Activated CD8-positive, alpha-beta T cell treated with anti-CD3 and anti-CD28 coated beads, Interleukin-2, amount 10 ng/mL, durations not matched to agents 7 days and 5 days (primary cell): ENCODE measurements at regions not wholly inside any gene's neighbourhood (a gene's known extent, or its start where the extent isn't known, plus 50 kb on each side); places are given as distances from the start of the nearest gene placed in this dataset.

ENCODE experiments used
- ATAC-seq: fragments of 150-1000 bp; cut with Tn5 transposase; one replicate; pipeline ENCODE4 v1.10.0; 2021; ENCODE audit warnings: moderate library complexity
- CTCF ChIA-PET: fragments of 350-600 bp; sonication (Branson Sonifier 250); formaldehyde crosslinking; loops from one replicate; lab custom pipeline; 2021; ENCODE audit warnings: antibody characterized with exemption; lab: Charles Lee
- POLR2A ChIA-PET: fragments of 350-600 bp; sonication (Branson Sonifier 250); formaldehyde crosslinking; loops from one replicate; lab custom pipeline; 2021; ENCODE audit warnings: antibody characterized with exemption; lab: Charles Lee
- DNase-seq: peaks from one replicate; pipeline ENCODE4 v3.0.0-alpha.2; 2020
- H3K27ac Mint-ChIP-seq: one replicate; pipeline ENCODE4 v1.8.0; 2021; ENCODE audit warnings: mild to moderate bottlenecking, mixed read lengths
- H3K27me3 Mint-ChIP-seq: one replicate; pipeline ENCODE4 v1.8.0; 2021; ENCODE audit warnings: low read depth, mixed read lengths
- H3K36me3 Mint-ChIP-seq: one replicate; pipeline ENCODE4 v1.8.0; 2021; ENCODE audit warnings: low read depth, mixed read lengths
- H3K4me1 Mint-ChIP-seq: one replicate; pipeline ENCODE4 v1.8.0; 2021; ENCODE audit warnings: low read depth, mixed read lengths
- H3K4me3 Mint-ChIP-seq: one replicate; pipeline ENCODE4 v1.8.0; 2021; ENCODE audit warnings: mild to moderate bottlenecking, mixed read lengths
- H3K9me3 Mint-ChIP-seq: one replicate; pipeline ENCODE4 v1.8.0; 2022; ENCODE audit warnings: mixed read lengths; ENCODE audit not compliant: insufficient read depth

- CTCF ChIA-PET, result interaction anchor here (0.7 to 8.9 kb wide), 14 partner anchors 8 to 676 kb away, joined by 3 to 72 read pairs (median 4); no protein-coding TSS in a partner anchor
- peaks cover 10% of the 10 kb centered on the region for H3K4me1 Mint-ChIP-seq
- POLR2A ChIA-PET, result interaction anchor here (0.6 to 1.1 kb wide), 2 partner anchors 616 to 630 kb away, joined by 3 to 5 read pairs; no protein-coding TSS in a partner anchor
Observed at GRCh38 chr14:21894003-21894897, 220.6 kb upstream of the OR4E1 start.

GRCh38 chr14:21891921-21892320 lies 218.3 kb upstream of the OR4E1 start:
- H3K27me3 Mint-ChIP-seq, result peaks cover 11% of the 10 kb centered on the region
- POLR2A ChIA-PET, result no interaction called here
- no peaks in the 10 kb centered on the region for H3K9me3 Mint-ChIP-seq
- no peaks in the 10 kb centered on the region for H3K36me3 Mint-ChIP-seq
- H3K4me1 Mint-ChIP-seq, result peaks cover 21% of the 10 kb centered on the region
- CTCF ChIA-PET, result interaction anchor here (1.0 to 8.9 kb wide), 4 partner anchors 11 to 679 kb away, joined by 3 to 72 read pairs (median 3); no protein-coding TSS in a partner anchor
- no peak overlapping the region for H3K27ac Mint-ChIP-seq
- H3K4me3 Mint-ChIP-seq, result no peak overlapping the region
- DNase-seq, result no peak
- no peak for ATAC-seq

More at GRCh38 chr14:21894003-21894897, 220.6 kb upstream of the OR4E1 start:
- peak overlapping the region; percentile 73 for H3K4me3 Mint-ChIP-seq
- peak overlapping the region; percentile 85 for H3K27ac Mint-ChIP-seq
- no peaks in the 10 kb centered on the region for H3K9me3 Mint-ChIP-seq
- peaks cover 5% of the 10 kb centered on the region for H3K27me3 Mint-ChIP-seq
- DNase-seq (peak; percentile 71), ATAC-seq (peak; percentile 95)
- H3K36me3 Mint-ChIP-seq, result no peaks in the 10 kb centered on the region

DNA sequence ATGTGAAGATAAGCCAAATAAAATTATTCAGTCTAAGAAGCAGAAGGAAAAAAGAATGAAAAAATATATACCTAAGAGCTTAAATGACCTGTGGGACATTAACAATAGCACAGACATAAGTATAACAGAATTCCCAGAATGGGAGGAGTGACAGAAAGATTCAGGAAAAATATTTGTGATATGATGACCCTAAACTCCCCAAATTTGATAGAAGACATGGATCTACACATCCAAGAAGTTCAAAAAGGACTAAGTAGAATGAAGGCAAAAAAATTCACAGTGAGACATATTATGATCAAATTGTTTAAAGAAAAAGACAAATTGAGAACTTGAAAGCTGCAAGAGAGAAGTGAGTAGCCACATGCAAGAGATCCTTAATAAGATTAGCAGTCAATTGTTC lies 211.4 kb upstream of the OR4E1 start:
- ATAC-seq, result no peak
- ChIA-PET POLR2A (no interaction called here), CTCF (interaction anchor here (0.9 kb wide), 1 partner anchor 33 kb away, joined by 3 read pairs; no protein-coding TSS in a partner anchor)
- H3K4me1 Mint-ChIP-seq, result peaks cover 11% of the 10 kb centered on the region
- peaks cover 4% of the 10 kb centered on the region for H3K9me3 Mint-ChIP-seq
- no peak overlapping the region for H3K4me3 Mint-ChIP-seq
- peaks cover 31% of the 10 kb centered on the region for H3K27me3 Mint-ChIP-seq
- no peak for DNase-seq
- peaks cover 3% of the 10 kb centered on the region for H3K36me3 Mint-ChIP-seq
- no peak overlapping the region for H3K27ac Mint-ChIP-seq

- ChIA-PET POLR2A (no interaction called here), CTCF (interaction anchor here (0.9 to 1.3 kb wide), 4 partner anchors 12 to 30 kb away, joined by 3 read pairs; no protein-coding TSS in a partner anchor)
- Mint-ChIP-seq H3K27me3 (peaks cover 24% of the 10 kb centered on the region), H3K4me3 (no peak overlapping the region), H3K27ac (no peak overlapping the region), H3K4me1 (peaks cover under 1% of the 10 kb centered on the region), H3K9me3 (peaks cover 4% of the 10 kb centered on the region), H3K36me3 (peaks cover 3% of the 10 kb centered on the region)
- no peak for ATAC-seq
- no peak for DNase-seq
Observed at GRCh38 chr14:21882226-21882625, 208.6 kb upstream of the OR4E1 start.

- ChIA-PET CTCF (interaction anchor here (1.0 to 1.3 kb wide), 2 partner anchors 12 to 33 kb away, joined by 3 read pairs; no protein-coding TSS in a partner anchor), POLR2A (no interaction called here)
- DNase-seq, result no peak
- H3K27me3 Mint-ChIP-seq, result peaks cover 27% of the 10 kb centered on the region
- H3K4me1 Mint-ChIP-seq, result no peaks in the 10 kb centered on the region
- no peak for ATAC-seq
- H3K27ac Mint-ChIP-seq, result no peak overlapping the region
- H3K4me3 Mint-ChIP-seq, result no peak overlapping the region
- H3K9me3 Mint-ChIP-seq, result peaks cover 4% of the 10 kb centered on the region
- peaks cover 3% of the 10 kb centered on the region for H3K36me3 Mint-ChIP-seq
Observed at GRCh38 chr14:21880918-21881317, 207.3 kb upstream of the OR4E1 start.

DNA sequence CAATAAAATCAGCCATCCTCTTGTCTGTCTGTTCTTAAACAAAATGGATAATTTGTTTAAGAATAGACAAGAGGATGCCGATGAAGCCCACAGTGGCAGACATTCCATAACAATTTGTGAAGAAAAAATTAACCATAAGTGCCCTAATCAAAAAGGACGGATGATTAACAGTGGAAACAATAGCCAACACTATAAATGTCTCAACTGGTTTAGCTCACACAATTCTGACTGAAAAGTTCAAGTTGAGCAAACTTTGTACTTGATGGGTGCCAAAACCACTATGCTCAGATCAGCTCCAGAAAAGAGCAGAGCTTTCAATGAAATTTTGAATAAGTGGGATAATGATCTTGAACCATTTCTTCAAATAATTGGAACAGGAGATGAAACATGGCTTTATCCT lies 202.2 kb upstream of the OR4E1 start:
- Mint-ChIP-seq H3K9me3 (no peaks in the 10 kb centered on the region), H3K27me3 (peaks cover 4% of the 10 kb centered on the region), H3K36me3 (no peaks in the 10 kb centered on the region), H3K4me3 (no peak overlapping the region), H3K27ac (no peak overlapping the region), H3K4me1 (peaks cover 26% of the 10 kb centered on the region)
- DNase-seq, result no peak
- ATAC-seq, result no peak
- POLR2A ChIA-PET, result no interaction called here
- CTCF ChIA-PET, result interaction anchor here (1.0 kb wide), 1 partner anchor 11 kb away, joined by 5 read pairs; no protein-coding TSS in a partner anchor

DNA sequence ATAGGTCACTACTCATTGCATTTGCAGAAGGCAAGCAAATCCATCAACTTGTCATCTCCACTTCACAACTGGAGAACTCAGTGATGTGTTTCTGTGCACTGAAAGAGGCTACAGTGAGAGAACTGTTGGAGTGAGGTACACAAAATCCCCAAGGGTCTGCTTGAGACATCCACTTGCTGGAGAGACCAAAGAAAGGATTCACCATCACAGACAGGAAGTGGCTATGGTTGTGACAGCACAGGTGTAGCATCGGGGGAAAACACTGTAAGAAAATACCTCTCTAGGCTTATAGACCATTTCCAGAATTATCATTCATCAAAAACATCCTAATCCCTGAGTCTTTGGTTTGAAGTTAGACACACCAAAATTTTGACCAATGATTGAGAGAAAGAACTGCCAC lies 201.3 kb upstream of the OR4E1 start:
- ChIA-PET CTCF (interaction anchor here (0.7 to 1.1 kb wide), 3 partner anchors 12 to 980 kb away, joined by 3 to 5 read pairs (median 3); no protein-coding TSS in a partner anchor), POLR2A (no interaction called here)
- Mint-ChIP-seq H3K27ac (peak overlapping the region; percentile 76), H3K9me3 (no peaks in the 10 kb centered on the region), H3K4me3 (peak overlapping the region; percentile 56), H3K4me1 (peaks cover 26% of the 10 kb centered on the region), H3K36me3 (peaks cover 1% of the 10 kb centered on the region), H3K27me3 (peaks cover 4% of the 10 kb centered on the region)
- ATAC-seq (peak; percentile 68), DNase-seq (no peak)

- ATAC-seq (peak; percentile 87), DNase-seq (peak; percentile 35)
- peak overlapping the region; percentile 56 for H3K4me3 Mint-ChIP-seq
- no peaks in the 10 kb centered on the region for H3K9me3 Mint-ChIP-seq
- H3K36me3 Mint-ChIP-seq, result peaks cover 1% of the 10 kb centered on the region
- H3K27me3 Mint-ChIP-seq, result peaks cover 4% of the 10 kb centered on the region
- ChIA-PET POLR2A (no interaction called here), CTCF (interaction anchor here (0.7 to 2.0 kb wide), 8 partner anchors 12 to 980 kb away, joined by 3 to 8 read pairs (median 4); no protein-coding TSS in a partner anchor)
- peaks cover 27% of the 10 kb centered on the region for H3K4me1 Mint-ChIP-seq
- peak overlapping the region; percentile 76 for H3K27ac Mint-ChIP-seq
Observed at GRCh38 chr14:21874167-21874566, 200.5 kb upstream of the OR4E1 start.

DNA sequence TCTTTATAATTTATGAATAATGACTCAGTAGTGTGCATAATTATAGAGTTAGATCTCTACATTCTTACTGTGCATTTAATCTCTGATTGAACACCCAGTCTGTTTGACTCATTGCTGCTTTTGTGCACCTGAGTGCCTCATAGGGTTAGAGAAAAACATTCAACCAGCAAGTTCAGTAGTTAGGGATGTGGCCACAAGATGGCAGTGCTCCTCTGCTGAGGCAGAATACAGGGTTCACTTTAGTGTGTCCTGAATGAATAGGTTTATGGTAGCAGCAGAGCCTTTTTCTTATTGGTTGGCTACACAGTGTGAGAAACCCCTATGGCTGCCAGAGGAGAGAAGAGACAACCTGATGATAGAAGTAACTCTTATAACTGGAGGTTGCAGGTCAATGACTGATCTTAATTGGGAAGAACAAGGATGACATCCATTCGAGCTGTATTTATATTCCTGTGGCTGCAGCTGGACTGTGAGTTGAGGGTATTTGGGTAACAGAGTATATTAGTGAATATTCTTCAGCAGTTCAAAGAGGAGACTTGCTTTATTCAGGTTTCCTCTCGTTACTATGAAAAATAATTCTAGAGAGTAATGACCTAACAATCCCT lies 194.9 kb upstream of the OR4E1 start:
- Mint-ChIP-seq H3K4me3 (peak overlapping the region; percentile 58), H3K36me3 (peaks cover 3% of the 10 kb centered on the region), H3K9me3 (no peaks in the 10 kb centered on the region), H3K4me1 (peaks cover 24% of the 10 kb centered on the region), H3K27me3 (peaks cover 3% of the 10 kb centered on the region), H3K27ac (peak overlapping the region; percentile 65)
- ChIA-PET POLR2A (interaction anchor here (0.9 kb wide), 1 partner anchor 16 kb away, joined by 3 read pairs; no protein-coding TSS in a partner anchor), CTCF (interaction anchor here (0.5 to 2.3 kb wide), 20 partner anchors 8 to 702 kb away, joined by 3 to 26 read pairs (median 4); no protein-coding TSS in a partner anchor)
- ATAC-seq (peak; percentile 98), DNase-seq (peak; percentile 87)

- peaks cover 3% of the 10 kb centered on the region for H3K36me3 Mint-ChIP-seq
- ChIA-PET CTCF (interaction anchor here (1.4 kb wide), 2 partner anchors 10 to 16 kb away, joined by 3 to 8 read pairs; no protein-coding TSS in a partner anchor), POLR2A (no interaction called here)
- no peaks in the 10 kb centered on the region for H3K9me3 Mint-ChIP-seq
- no peak for DNase-seq
- H3K4me1 Mint-ChIP-seq, result peaks cover 17% of the 10 kb centered on the region
- ATAC-seq, result no peak
- no peak overlapping the region for H3K4me3 Mint-ChIP-seq
- peaks cover 7% of the 10 kb centered on the region for H3K27me3 Mint-ChIP-seq
- no peak overlapping the region for H3K27ac Mint-ChIP-seq
Observed at GRCh38 chr14:21867541-21867940, 193.9 kb upstream of the OR4E1 start.

- peaks cover 7% of the 10 kb centered on the region for H3K27me3 Mint-ChIP-seq
- H3K9me3 Mint-ChIP-seq, result no peaks in the 10 kb centered on the region
- ATAC-seq (no peak), DNase-seq (no peak)
- CTCF ChIA-PET, result interaction anchor here (1.4 kb wide), 2 partner anchors 9 to 14 kb away, joined by 3 to 8 read pairs; no protein-coding TSS in a partner anchor
- no peak overlapping the region for H3K27ac Mint-ChIP-seq
- H3K4me3 Mint-ChIP-seq, result no peak overlapping the region
- H3K36me3 Mint-ChIP-seq, result peaks cover 3% of the 10 kb centered on the region
- POLR2A ChIA-PET, result interaction anchor here (1.6 kb wide), 1 partner anchor 12 kb away, joined by 4 read pairs; no protein-coding TSS in a partner anchor
- peaks cover 17% of the 10 kb centered on the region for H3K4me1 Mint-ChIP-seq
Observed at GRCh38 chr14:21866479-21866878, 192.9 kb upstream of the OR4E1 start.
